ENCODE measurements at regions not wholly inside any gene's neighbourhood (a gene's known extent, or its start where the extent isn't known, plus 50 kb on each side); places are given as distances from the start of the nearest gene placed in this dataset.

DNA sequence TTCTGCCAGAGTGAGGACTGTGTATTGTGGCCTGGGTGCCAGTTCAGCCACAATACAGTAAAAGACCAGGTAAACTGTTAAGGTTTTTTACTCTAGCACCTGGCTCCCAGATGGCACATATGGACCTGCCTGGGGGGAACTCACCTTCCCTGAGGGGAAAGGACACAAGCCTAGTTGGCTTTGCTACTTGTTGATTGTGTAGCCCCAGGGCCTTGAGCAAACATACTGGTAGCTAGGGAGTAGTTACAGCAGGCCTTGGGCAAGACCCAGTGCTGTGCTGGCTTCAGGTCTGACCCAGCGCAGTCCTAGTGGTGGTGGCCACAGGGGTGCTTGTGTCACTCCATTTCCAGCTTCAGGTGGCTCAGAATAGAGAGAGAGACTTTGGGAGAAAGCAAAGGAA is 216.4 kb downstream of the KLHL28 start:
- Histone ChIP-seq H3K36me3 (replicated peaks; ENCODE audit: insufficient read depth, low read length) (no peaks in the 10 kb centered on the region), H3K4me1 (ENCODE audit: low read length) (no peaks in the 10 kb centered on the region), H3F3A (ENCODE audit: insufficient read depth, low read length) (no peaks in the 10 kb centered on the region), H3K4me2 (ENCODE audit: low read depth, low read length) (no peak overlapping the region), H3K27ac (ENCODE audit: low read length) (no peak overlapping the region), H3K9me2 (replicated peaks; ENCODE audit: insufficient read depth, low read length) (no peaks in the 10 kb centered on the region), H3K9me3 (replicated peaks; ENCODE audit: insufficient read depth, low read length) (no peaks in the 10 kb centered on the region), H3K79me2 (ENCODE audit: low read length) (no peaks in the 10 kb centered on the region), H3K9ac (ENCODE audit: low read length) (no peak overlapping the region), H3K27me3 (replicated peaks; ENCODE audit: insufficient read depth, low read length) (no peaks in the 10 kb centered on the region), H4K20me1 (ENCODE audit: insufficient read depth, low read length) (no peaks in the 10 kb centered on the region), H3K4me3 (ENCODE audit: low read length) (no peak overlapping the region), H2AFZ (ENCODE audit: low read length) (no peak overlapping the region)
- DNase-seq = no peak
- TF ChIP-seq EZH2phosphoT487 (IDR thresholded peaks at IDR 0.05; ENCODE audit: low read length) (no peak), EZH2 (optimal IDR thresholded peaks at IDR 0.05; ENCODE audit: low read depth, low read length) (no peak)
- TF ChIP-seq, protein P1, sequence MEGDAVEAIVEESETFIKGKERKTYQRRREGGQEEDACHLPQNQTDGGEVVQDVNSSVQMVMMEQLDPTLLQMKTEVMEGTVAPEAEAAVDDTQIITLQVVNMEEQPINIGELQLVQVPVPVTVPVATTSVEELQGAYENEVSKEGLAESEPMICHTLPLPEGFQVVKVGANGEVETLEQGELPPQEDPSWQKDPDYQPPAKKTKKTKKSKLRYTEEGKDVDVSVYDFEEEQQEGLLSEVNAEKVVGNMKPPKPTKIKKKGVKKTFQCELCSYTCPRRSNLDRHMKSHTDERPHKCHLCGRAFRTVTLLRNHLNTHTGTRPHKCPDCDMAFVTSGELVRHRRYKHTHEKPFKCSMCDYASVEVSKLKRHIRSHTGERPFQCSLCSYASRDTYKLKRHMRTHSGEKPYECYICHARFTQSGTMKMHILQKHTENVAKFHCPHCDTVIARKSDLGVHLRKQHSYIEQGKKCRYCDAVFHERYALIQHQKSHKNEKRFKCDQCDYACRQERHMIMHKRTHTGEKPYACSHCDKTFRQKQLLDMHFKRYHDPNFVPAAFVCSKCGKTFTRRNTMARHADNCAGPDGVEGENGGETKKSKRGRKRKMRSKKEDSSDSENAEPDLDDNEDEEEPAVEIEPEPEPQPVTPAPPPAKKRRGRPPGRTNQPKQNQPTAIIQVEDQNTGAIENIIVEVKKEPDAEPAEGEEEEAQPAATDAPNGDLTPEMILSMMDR (IDR thresholded peaks at IDR 0.05; ENCODE audit: low read length) = no peak

DNA sequence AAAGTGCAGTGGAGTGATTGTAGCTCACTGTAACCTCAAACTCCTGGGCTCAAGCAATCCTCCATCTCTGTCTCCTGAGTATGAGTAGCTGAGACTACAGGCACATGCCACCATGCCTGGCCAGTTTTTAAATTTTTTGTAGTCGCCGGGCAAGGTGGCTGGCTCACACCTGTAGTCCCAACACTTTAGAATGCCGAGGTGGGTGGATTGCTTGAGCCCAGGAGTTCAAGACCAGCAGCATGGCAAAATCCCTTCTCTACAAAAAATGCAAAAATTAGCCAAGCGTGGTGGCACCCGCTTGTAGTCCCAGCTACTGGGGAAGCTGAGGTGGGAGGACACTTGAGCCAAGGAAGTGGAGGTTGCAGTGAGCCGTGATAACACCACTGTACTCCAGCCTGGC is 219.5 kb downstream of the KLHL28 start:
- Histone ChIP-seq H3K9ac (ENCODE audit: low read length) (no peak overlapping the region), H3K79me2 (ENCODE audit: low read length) (no peaks in the 10 kb centered on the region), H3K27ac (ENCODE audit: low read length) (no peak overlapping the region), H4K20me1 (ENCODE audit: insufficient read depth, low read length) (no peaks in the 10 kb centered on the region), H2AFZ (ENCODE audit: low read length) (no peak overlapping the region), H3K4me3 (ENCODE audit: low read length) (no peak overlapping the region), H3K36me3 (replicated peaks; ENCODE audit: insufficient read depth, low read length) (no peaks in the 10 kb centered on the region), H3K4me1 (ENCODE audit: low read length) (no peaks in the 10 kb centered on the region), H3K9me3 (replicated peaks; ENCODE audit: insufficient read depth, low read length) (no peaks in the 10 kb centered on the region), H3K27me3 (replicated peaks; ENCODE audit: insufficient read depth, low read length) (no peaks in the 10 kb centered on the region), H3K9me2 (replicated peaks; ENCODE audit: insufficient read depth, low read length) (no peaks in the 10 kb centered on the region), H3F3A (ENCODE audit: insufficient read depth, low read length) (no peaks in the 10 kb centered on the region), H3K4me2 (ENCODE audit: low read depth, low read length) (no peak overlapping the region)
- TF ChIP-seq EZH2 (optimal IDR thresholded peaks at IDR 0.05; ENCODE audit: low read depth, low read length) = no peak
- TF ChIP-seq, protein P1 (IDR thresholded peaks at IDR 0.05; ENCODE audit: low read length) = no peak
- TF ChIP-seq EZH2phosphoT487 (IDR thresholded peaks at IDR 0.05; ENCODE audit: low read length) = no peak
- no peak for DNase-seq

DNA sequence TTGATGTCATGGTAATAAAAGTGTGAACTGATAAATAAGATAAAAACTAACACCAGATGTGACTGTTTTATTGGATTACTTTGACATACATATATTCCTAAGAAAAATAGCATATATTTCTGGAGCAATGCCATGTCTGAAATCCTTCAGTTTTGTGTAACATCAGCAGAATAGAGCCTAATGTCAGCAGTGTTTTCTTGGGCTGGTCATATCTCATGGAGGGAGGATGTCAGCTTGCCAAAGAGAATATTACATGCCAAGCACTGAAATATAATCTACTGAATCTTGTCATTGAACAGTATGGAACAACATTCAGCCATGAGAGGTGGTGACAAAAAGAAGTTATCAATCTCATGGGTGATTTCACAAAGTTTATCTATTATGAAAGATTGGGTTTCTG is 220.3 kb downstream of the KLHL28 start:
- no peaks in the 10 kb centered on the region for H3K9me2 ChIP-seq (replicated peaks; ENCODE audit: insufficient read depth, low read length)
- TF ChIP-seq EZH2phosphoT487 (IDR thresholded peaks at IDR 0.05; ENCODE audit: low read length) (no peak), EZH2 (optimal IDR thresholded peaks at IDR 0.05; ENCODE audit: low read depth, low read length) (no peak)
- TF ChIP-seq, protein P1 (IDR thresholded peaks at IDR 0.05; ENCODE audit: low read length) = no peak
- no peaks in the 10 kb centered on the region for H4K20me1 ChIP-seq (ENCODE audit: insufficient read depth, low read length)
- H3K4me2 ChIP-seq (ENCODE audit: low read depth, low read length) = no peak overlapping the region
- H3K79me2 ChIP-seq (ENCODE audit: low read length) = no peaks in the 10 kb centered on the region
- H3K27ac ChIP-seq (ENCODE audit: low read length) = no peak overlapping the region
- no peak overlapping the region for H3K4me3 ChIP-seq (ENCODE audit: low read length)
- H3K9me3 ChIP-seq (replicated peaks; ENCODE audit: insufficient read depth, low read length) = no peaks in the 10 kb centered on the region
- no peaks in the 10 kb centered on the region for H3F3A ChIP-seq (ENCODE audit: insufficient read depth, low read length)
- H3K36me3 ChIP-seq (replicated peaks; ENCODE audit: insufficient read depth, low read length) = no peaks in the 10 kb centered on the region
- no peak overlapping the region for H3K9ac ChIP-seq (ENCODE audit: low read length)
- H2AFZ ChIP-seq (ENCODE audit: low read length) = no peak overlapping the region
- no peaks in the 10 kb centered on the region for H3K27me3 ChIP-seq (replicated peaks; ENCODE audit: insufficient read depth, low read length)
- H3K4me1 ChIP-seq (ENCODE audit: low read length) = no peaks in the 10 kb centered on the region
- no peak for DNase-seq

Measured in MM.1S (cell line).